Osteocyte (in vitro differentiated cells): ENCODE measurements at regions not wholly inside any gene's neighbourhood (a gene's known extent, or its start where the extent isn't known, plus 50 kb on each side); places are given as distances from the start of the nearest gene placed in this dataset.
"Not testable (repeated sequence)": the region's sequence is repeated elsewhere in the genome, so short reads cannot be mapped to it uniquely, and the experiment has no call there.

Source experiments
- DNase-seq: peaks from one replicate; pipeline ENCODE4 v3.0.0; 2021; ENCODE audit warnings: mixed read lengths; ENCODE audit not compliant: unreplicated experiment; ENCODE audit errors: extremely low spot score
- H3K27ac Mint-ChIP-seq: one replicate; pipeline ENCODE4 v1.8.0; 2021; ENCODE audit warnings: mild to moderate bottlenecking, mixed read lengths; ENCODE audit not compliant: unreplicated experiment
- H3K27me3 Mint-ChIP-seq: one replicate; pipeline ENCODE4 v1.8.0; 2021; ENCODE audit warnings: mixed read lengths; ENCODE audit not compliant: unreplicated experiment
- H3K36me3 Mint-ChIP-seq: one replicate; pipeline ENCODE4 v1.8.0; 2021; ENCODE audit warnings: mixed read lengths; ENCODE audit not compliant: unreplicated experiment
- H3K4me1 Mint-ChIP-seq: one replicate; pipeline ENCODE4 v1.8.0; 2021; ENCODE audit warnings: mixed read lengths; ENCODE audit not compliant: unreplicated experiment
- H3K4me3 Mint-ChIP-seq: one replicate; pipeline ENCODE4 v1.8.0; 2021; ENCODE audit warnings: mild to moderate bottlenecking, moderate library complexity, mixed read lengths; ENCODE audit not compliant: unreplicated experiment
- H3K9me3 Mint-ChIP-seq: one replicate; pipeline ENCODE4 v1.8.0; 2021; ENCODE audit warnings: mixed read lengths; ENCODE audit not compliant: unreplicated experiment
- TF ChIP-seq, protein P1 (sequence below): fragments of 200-600 bp; sonication (generic); IDR thresholded peaks from 2 replicates; pipeline ENCODE4 v1.5.0; 2021; ENCODE audit warnings: antibody characterized with exemption, mild to moderate bottlenecking, moderate library complexity

GRCh38 chr4:54999003-54999402, 126.4 kb downstream of the KDR start:
- TF ChIP-seq, protein P1, sequence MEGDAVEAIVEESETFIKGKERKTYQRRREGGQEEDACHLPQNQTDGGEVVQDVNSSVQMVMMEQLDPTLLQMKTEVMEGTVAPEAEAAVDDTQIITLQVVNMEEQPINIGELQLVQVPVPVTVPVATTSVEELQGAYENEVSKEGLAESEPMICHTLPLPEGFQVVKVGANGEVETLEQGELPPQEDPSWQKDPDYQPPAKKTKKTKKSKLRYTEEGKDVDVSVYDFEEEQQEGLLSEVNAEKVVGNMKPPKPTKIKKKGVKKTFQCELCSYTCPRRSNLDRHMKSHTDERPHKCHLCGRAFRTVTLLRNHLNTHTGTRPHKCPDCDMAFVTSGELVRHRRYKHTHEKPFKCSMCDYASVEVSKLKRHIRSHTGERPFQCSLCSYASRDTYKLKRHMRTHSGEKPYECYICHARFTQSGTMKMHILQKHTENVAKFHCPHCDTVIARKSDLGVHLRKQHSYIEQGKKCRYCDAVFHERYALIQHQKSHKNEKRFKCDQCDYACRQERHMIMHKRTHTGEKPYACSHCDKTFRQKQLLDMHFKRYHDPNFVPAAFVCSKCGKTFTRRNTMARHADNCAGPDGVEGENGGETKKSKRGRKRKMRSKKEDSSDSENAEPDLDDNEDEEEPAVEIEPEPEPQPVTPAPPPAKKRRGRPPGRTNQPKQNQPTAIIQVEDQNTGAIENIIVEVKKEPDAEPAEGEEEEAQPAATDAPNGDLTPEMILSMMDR: peak; percentile 31
- no peak for DNase-seq
- no peaks in the 10 kb centered on the region for H3K4me1 Mint-ChIP-seq
- no peaks in the 10 kb centered on the region for H3K9me3 Mint-ChIP-seq
- no peaks in the 10 kb centered on the region for H3K36me3 Mint-ChIP-seq
- H3K4me3 Mint-ChIP-seq: no peak overlapping the region
- H3K27me3 Mint-ChIP-seq: peaks cover 67% of the 10 kb centered on the region
- no peak overlapping the region for H3K27ac Mint-ChIP-seq

DNA sequence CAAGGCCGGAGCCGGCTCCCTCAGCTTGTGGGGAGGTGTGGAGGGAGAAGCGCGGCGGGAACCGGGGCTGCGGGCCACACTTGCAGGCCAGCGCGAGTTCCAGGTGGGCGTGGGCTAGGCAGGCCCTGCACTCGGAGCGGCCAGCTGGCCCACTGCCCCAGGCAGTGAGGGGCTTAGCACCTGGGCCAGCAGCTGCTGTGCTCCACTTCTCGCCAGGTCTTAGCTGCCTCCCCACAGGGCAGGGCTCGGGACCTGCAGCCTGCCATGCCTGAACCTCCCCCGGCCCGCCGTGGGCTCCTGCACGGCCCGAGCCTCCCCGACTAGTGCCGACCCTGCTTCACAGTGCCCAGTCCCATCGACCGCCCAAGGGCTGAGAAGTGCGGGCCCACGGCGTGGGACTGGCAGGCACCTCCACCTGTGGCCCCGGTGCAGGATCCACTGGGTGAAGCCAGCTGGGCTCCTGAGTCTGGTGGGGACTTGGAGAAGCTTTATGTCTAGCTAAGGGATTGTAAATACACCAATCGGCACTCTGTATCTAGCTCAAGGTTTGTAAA, 131.8 kb downstream of the KDR start:
- DNase-seq, H3K27ac Mint-ChIP-seq, H3K4me3 Mint-ChIP-seq, H3K4me1 Mint-ChIP-seq, H3K36me3 Mint-ChIP-seq: not testable (repeated sequence)
- Mint-ChIP-seq H3K9me3 (peaks cover 16% of the 10 kb centered on the region), H3K27me3 (peaks cover 63% of the 10 kb centered on the region)

- H3K9me3 Mint-ChIP-seq: peaks cover 26% of the 10 kb centered on the region
- H3K4me3 Mint-ChIP-seq: no peak overlapping the region
Measured at GRCh38 chr4:54992266-54992665, 133.1 kb downstream of the KDR start.

DNA sequence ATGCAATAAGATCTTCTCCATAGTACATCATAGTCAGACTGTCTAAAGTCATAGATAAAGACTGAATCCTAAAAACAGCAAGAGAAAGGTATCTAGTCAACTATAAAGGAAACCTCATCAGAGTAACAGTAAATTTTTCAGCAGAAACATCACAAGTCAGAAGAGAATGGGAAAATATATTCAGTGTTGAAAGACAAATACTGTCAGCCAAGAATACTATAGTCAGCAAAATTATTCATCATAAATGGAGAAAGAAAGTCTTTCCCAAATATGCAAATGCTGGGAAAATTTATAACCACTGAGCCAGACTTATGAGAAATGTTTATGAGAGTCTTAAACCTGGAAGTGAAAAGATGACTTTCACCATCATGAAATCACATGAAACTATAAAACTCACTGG, 136.7 kb downstream of the KDR start:
- no peak for DNase-seq
- H3K4me1 Mint-ChIP-seq: peaks cover 2% of the 10 kb centered on the region
- H3K9me3 Mint-ChIP-seq: peaks cover 32% of the 10 kb centered on the region
- TF ChIP-seq, protein P1: no peak
- H3K27ac Mint-ChIP-seq: no peak overlapping the region
- H3K36me3 Mint-ChIP-seq: peaks cover 7% of the 10 kb centered on the region
- peaks cover 59% of the 10 kb centered on the region for H3K27me3 Mint-ChIP-seq
- H3K4me3 Mint-ChIP-seq: no peak overlapping the region

More at GRCh38 chr4:54992266-54992665, 133.1 kb downstream of the KDR start:
- Mint-ChIP-seq H3K27me3 (peaks cover 58% of the 10 kb centered on the region), H3K4me1 (no peaks in the 10 kb centered on the region), H3K36me3 (peaks cover 5% of the 10 kb centered on the region), H3K27ac (no peak overlapping the region)
- TF ChIP-seq, protein P1: no peak
- DNase-seq: no peak

GRCh38 chr4:54986095-54986846, 139.1 kb downstream of the KDR start:
- Mint-ChIP-seq H3K36me3 (peaks cover 7% of the 10 kb centered on the region), H3K4me3 (no peak overlapping the region), H3K9me3 (peaks cover 32% of the 10 kb centered on the region), H3K27ac (no peak overlapping the region), H3K27me3 (peaks cover 65% of the 10 kb centered on the region), H3K4me1 (peaks cover 2% of the 10 kb centered on the region)
- TF ChIP-seq, protein P1: no peak
- no peak for DNase-seq
